GM23338 (cell line): ENCODE measurements at regions not wholly inside any gene's neighbourhood (a gene's known extent, or its start where the extent isn't known, plus 50 kb on each side); places are given as distances from the start of the nearest gene placed in this dataset.

Experiments used
- ATAC-seq: fragments of 200-7000 bp; cut with Tn5 transposase; 3 replicates; pipeline ENCODE4 v1.9.1; 2020
- DNase-seq: peaks from one replicate; pipeline ENCODE4 v3.0.0-alpha.2; 2015; ENCODE audit warnings: low spot score
- H2AFZ ChIP-seq: fragments of 200-600 bp; sonication (generic); 2 replicates; pipeline ENCODE4 v1.8.0; 2016; ENCODE audit warnings: antibody characterized with exemption, mild to moderate bottlenecking, moderate library complexity
- H3F3A ChIP-seq: fragments of 200-600 bp; sonication (generic); replicated peaks from 2 replicates; pipeline ENCODE4 v1.8.0; 2017; ENCODE audit warnings: antibody characterized with exemption, mixed run types, low read depth
- H3K27ac ChIP-seq: fragments of 200-600 bp; sonication (generic); 2 replicates; pipeline ENCODE4 v1.6.1; 2016; ENCODE audit warnings: low read depth
- H3K27me3 ChIP-seq: fragments of 200-600 bp; sonication (generic); 2 replicates; pipeline ENCODE4 v1.8.0; 2016; ENCODE audit warnings: mild to moderate bottlenecking, mixed run types, moderate library complexity; ENCODE audit not compliant: insufficient read depth
- H3K36me3 ChIP-seq: fragments of 200-600 bp; sonication (generic); 2 replicates; pipeline ENCODE4 v1.8.0; 2016; ENCODE audit warnings: mild to moderate bottlenecking; ENCODE audit not compliant: insufficient read depth
- H3K4me1 ChIP-seq: fragments of 200-600 bp; sonication (generic); 2 replicates; pipeline ENCODE4 v1.8.0; 2016; ENCODE audit warnings: mild to moderate bottlenecking, moderate library complexity; ENCODE audit not compliant: insufficient read depth
- H3K4me2 ChIP-seq: fragments of 200-600 bp; sonication (generic); 2 replicates; pipeline ENCODE4 v1.7.1; 2017; ENCODE audit warnings: mixed run types
- H3K4me3 ChIP-seq: fragments of 200-600 bp; sonication (generic); 2 replicates; pipeline ENCODE4 v1.6.1; 2016; ENCODE audit warnings: mixed run types
- H3K79me2 ChIP-seq: fragments of 200-600 bp; sonication (generic); replicated peaks from 2 replicates; pipeline ENCODE4 v1.8.0; 2017; ENCODE audit warnings: mild to moderate bottlenecking; ENCODE audit not compliant: insufficient read depth
- H3K9me2 ChIP-seq: fragments of 200-600 bp; sonication (generic); 2 replicates; pipeline ENCODE4 v1.8.0; 2017; ENCODE audit not compliant: insufficient read depth
- H4K20me1 ChIP-seq: fragments of 200-600 bp; sonication (generic); replicated peaks from 2 replicates; pipeline ENCODE4 v1.8.0; 2017; ENCODE audit warnings: mild to moderate bottlenecking; ENCODE audit not compliant: insufficient read depth
- H3K27ac Mint-ChIP-seq: 2 replicates; pipeline ENCODE4 v1.8.0; 2020; ENCODE audit warnings: inconsistent platforms, mild to moderate bottlenecking, moderate library complexity, mixed read lengths
- H3K27me3 Mint-ChIP-seq: 3 replicates; pipeline ENCODE4 v1.8.0; 2022; ENCODE audit warnings: low read depth, mild to moderate bottlenecking, moderate library complexity, mixed read lengths, inconsistent platforms; ENCODE audit not compliant: insufficient read depth, poor library complexity
- H3K36me3 Mint-ChIP-seq: 3 replicates; pipeline ENCODE4 v1.8.0; 2021; ENCODE audit warnings: low read depth, mild to moderate bottlenecking, inconsistent platforms, moderate library complexity, mixed read lengths
- H3K4me1 Mint-ChIP-seq: 3 replicates; pipeline ENCODE4 v1.8.0; 2020; ENCODE audit warnings: mild to moderate bottlenecking, inconsistent platforms, mixed read lengths
- H3K4me3 Mint-ChIP-seq: 3 replicates; pipeline ENCODE4 v1.8.0; 2021; ENCODE audit warnings: moderate library complexity, mild to moderate bottlenecking, inconsistent platforms, mixed read lengths
- H3K9me3 Mint-ChIP-seq: 3 replicates; pipeline ENCODE4 v1.8.0; 2020; ENCODE audit warnings: moderate library complexity, mild to moderate bottlenecking, inconsistent platforms, mixed read lengths
- CREB1 ChIP-seq: fragments of 250-450 bp; sonication (Bioruptor Pico); IDR thresholded peaks from 2 replicates; pipeline ENCODE4 v1.5.0; 2020; ENCODE audit warnings: low read depth, mild to moderate bottlenecking, moderate library complexity
- EZH2 ChIP-seq: fragments of 200-600 bp; sonication (generic); IDR thresholded peaks from one replicate; pipeline ENCODE4 v1.8.0; 2017; ENCODE audit warnings: antibody characterized with exemption, mild to moderate bottlenecking, low read depth; ENCODE audit not compliant: unreplicated experiment
- NANOG ChIP-seq: IDR thresholded peaks from 2 replicates; pipeline ENCODE4 v1.6.1; 2016; ENCODE audit warnings: antibody characterized with exemption, borderline replicate concordance
- POLR2AphosphoS5 ChIP-seq: IDR thresholded peaks from 2 replicates; pipeline ENCODE4 v1.6.1; 2016; ENCODE audit warnings: antibody characterized with exemption, low read depth
- ZNF114 ChIP-seq: fragments of 250-450 bp; sonication (Bioruptor Pico); IDR thresholded peaks from 2 replicates; pipeline ENCODE4 v1.5.0; 2020; ENCODE audit warnings: mild to moderate bottlenecking, moderate library complexity
- TF ChIP-seq, protein P1 (sequence below): fragments of 250-450 bp; sonication (Bioruptor Pico); IDR thresholded peaks from 2 replicates; pipeline ENCODE4 v1.5.0; 2020; ENCODE audit warnings: mild to moderate bottlenecking, moderate library complexity
- TF ChIP-seq, protein P2 (sequence below): IDR thresholded peaks from 2 replicates; pipeline ENCODE4 v1.6.1; 2016; ENCODE audit warnings: antibody characterized with exemption
- TF ChIP-seq, protein P3 (sequence below), 2 experiments: fragments of 200-600 bp in 1 of 2; sonication (generic) in 1 of 2; conservative IDR thresholded peaks; 2 replicates each; pipeline versions ENCODE4 v1.5.1 to v1.6.1; 2016 to 2017; ENCODE audit warnings: antibody characterized with exemption in 2 of 2, low read depth in 2 of 2, mild to moderate bottlenecking in 2 of 2, moderate library complexity in 1 of 2

DNA sequence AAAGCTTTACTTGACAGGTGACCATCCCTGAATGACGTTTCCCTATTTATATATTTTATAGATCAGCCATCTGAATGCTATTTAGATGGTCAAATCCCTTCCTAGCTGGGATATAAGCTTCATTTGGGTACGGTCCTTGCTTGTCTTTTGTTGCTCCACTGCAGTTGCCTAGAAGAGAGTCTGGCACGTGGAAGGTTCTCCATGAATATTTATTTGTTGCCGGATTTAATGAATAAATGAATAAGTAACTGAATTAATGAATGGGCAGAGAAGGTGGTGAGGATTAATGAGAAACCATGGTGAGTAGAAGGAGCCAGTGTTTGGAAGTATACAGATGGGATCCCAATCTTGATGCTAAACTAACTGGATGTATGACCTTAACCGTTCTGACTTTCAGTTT is 222.1 kb downstream of the LPIN1 start:
- TF ChIP-seq EZH2 (no peak), CREB1 (CRISPR knock-in tag) (no peak), POLR2AphosphoS5 (no peak)
- TF ChIP-seq, protein P1, sequence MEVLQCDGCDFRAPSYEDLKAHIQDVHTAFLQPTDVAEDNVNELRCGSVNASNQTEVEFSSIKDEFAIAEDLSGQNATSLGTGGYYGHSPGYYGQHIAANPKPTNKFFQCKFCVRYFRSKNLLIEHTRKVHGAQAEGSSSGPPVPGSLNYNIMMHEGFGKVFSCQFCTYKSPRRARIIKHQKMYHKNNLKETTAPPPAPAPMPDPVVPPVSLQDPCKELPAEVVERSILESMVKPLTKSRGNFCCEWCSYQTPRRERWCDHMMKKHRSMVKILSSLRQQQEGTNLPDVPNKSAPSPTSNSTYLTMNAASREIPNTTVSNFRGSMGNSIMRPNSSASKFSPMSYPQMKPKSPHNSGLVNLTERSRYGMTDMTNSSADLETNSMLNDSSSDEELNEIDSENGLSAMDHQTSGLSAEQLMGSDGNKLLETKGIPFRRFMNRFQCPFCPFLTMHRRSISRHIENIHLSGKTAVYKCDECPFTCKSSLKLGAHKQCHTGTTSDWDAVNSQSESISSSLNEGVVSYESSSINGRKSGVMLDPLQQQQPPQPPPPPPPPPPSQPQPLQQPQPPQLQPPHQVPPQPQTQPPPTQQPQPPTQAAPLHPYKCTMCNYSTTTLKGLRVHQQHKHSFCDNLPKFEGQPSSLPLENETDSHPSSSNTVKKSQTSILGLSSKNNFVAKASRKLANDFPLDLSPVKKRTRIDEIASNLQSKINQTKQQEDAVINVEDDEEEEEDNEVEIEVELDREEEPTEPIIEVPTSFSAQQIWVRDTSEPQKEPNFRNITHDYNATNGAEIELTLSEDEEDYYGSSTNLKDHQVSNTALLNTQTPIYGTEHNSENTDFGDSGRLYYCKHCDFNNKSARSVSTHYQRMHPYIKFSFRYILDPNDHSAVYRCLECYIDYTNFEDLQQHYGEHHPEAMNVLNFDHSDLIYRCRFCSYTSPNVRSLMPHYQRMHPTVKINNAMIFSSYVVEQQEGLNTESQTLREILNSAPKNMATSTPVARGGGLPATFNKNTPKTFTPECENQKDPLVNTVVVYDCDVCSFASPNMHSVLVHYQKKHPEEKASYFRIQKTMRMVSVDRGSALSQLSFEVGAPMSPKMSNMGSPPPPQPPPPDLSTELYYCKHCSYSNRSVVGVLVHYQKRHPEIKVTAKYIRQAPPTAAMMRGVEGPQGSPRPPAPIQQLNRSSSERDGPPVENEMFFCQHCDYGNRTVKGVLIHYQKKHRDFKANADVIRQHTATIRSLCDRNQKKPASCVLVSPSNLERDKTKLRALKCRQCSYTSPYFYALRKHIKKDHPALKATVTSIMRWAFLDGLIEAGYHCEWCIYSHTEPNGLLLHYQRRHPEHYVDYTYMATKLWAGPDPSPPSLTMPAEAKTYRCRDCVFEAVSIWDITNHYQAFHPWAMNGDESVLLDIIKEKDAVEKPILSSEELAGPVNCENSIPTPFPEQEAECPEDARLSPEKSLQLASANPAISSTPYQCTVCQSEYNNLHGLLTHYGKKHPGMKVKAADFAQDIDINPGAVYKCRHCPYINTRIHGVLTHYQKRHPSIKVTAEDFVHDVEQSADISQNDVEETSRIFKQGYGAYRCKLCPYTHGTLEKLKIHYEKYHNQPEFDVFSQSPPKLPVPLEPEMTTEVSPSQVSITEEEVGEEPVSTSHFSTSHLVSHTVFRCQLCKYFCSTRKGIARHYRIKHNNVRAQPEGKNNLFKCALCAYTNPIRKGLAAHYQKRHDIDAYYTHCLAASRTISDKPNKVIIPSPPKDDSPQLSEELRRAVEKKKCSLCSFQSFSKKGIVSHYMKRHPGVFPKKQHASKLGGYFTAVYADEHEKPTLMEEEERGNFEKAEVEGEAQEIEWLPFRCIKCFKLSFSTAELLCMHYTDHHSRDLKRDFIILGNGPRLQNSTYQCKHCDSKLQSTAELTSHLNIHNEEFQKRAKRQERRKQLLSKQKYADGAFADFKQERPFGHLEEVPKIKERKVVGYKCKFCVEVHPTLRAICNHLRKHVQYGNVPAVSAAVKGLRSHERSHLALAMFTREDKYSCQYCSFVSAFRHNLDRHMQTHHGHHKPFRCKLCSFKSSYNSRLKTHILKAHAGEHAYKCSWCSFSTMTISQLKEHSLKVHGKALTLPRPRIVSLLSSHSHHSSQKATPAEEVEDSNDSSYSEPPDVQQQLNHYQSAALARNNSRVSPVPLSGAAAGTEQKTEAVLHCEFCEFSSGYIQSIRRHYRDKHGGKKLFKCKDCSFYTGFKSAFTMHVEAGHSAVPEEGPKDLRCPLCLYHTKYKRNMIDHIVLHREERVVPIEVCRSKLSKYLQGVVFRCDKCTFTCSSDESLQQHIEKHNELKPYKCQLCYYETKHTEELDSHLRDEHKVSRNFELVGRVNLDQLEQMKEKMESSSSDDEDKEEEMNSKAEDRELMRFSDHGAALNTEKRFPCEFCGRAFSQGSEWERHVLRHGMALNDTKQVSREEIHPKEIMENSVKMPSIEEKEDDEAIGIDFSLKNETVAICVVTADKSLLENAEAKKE (CRISPR knock-in tag) = no peak
- TF ChIP-seq, protein P2, sequence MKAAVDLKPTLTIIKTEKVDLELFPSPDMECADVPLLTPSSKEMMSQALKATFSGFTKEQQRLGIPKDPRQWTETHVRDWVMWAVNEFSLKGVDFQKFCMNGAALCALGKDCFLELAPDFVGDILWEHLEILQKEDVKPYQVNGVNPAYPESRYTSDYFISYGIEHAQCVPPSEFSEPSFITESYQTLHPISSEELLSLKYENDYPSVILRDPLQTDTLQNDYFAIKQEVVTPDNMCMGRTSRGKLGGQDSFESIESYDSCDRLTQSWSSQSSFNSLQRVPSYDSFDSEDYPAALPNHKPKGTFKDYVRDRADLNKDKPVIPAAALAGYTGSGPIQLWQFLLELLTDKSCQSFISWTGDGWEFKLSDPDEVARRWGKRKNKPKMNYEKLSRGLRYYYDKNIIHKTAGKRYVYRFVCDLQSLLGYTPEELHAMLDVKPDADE = no peak
- Mint-ChIP-seq H3K36me3 (0 out of 3 replicates have a peak, but pooled peaks cover under 1% of the 10 kb centered on the region), H3K27ac (no peak overlapping the region), H3K4me3 (no peak overlapping the region), H3K27me3 (no peaks in the 10 kb centered on the region), H3K9me3 (peaks cover 2% of the 10 kb centered on the region; the same call in 2 of the 3 replicates), H3K4me1 (no peaks in the 10 kb centered on the region)
- Histone ChIP-seq H3K36me3 (no peaks in the 10 kb centered on the region), H2AFZ (no peak overlapping the region), H3F3A (no peaks in the 10 kb centered on the region), H3K27me3 (no peaks in the 10 kb centered on the region), H3K79me2 (no peaks in the 10 kb centered on the region), H3K4me3 (no peak overlapping the region), H4K20me1 (no peaks in the 10 kb centered on the region), H3K27ac (no peak overlapping the region), H3K4me2 (no peak overlapping the region), H3K4me1 (no peaks in the 10 kb centered on the region), H3K9me2 (no peaks in the 10 kb centered on the region; the same call in 1 of the 2 replicates)
- DNase-seq (no peak), ATAC-seq (no peak)

DNA sequence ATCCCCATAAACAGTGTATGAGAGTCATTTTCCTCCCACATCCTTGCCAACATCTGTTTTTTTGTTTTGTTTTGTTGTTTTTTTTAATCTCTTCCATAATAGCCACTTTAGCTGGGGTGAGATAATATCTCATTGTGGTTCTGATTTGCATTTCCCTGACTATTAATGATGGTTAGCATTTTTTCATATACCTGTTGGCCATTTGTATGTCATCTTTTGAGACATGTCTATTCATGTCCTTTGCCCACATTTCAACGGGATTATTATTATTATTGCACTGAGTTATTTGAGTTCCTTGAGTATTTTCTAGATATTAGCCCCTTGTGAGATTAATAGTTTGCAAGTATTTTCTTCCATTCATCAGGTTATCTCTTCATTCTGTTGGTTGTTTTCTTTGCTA is 223.3 kb downstream of the LPIN1 start:
- DNase-seq (no peak), ATAC-seq (no peak)
- Histone ChIP-seq H3K4me3 (no peak overlapping the region), H3K4me1 (no peaks in the 10 kb centered on the region), H2AFZ (no peak overlapping the region), H3K27ac (no peak overlapping the region), H4K20me1 (no peaks in the 10 kb centered on the region), H3F3A (no peaks in the 10 kb centered on the region), H3K79me2 (no peaks in the 10 kb centered on the region), H3K36me3 (no peaks in the 10 kb centered on the region), H3K9me2 (no peaks in the 10 kb centered on the region; the same call in 1 of the 2 replicates), H3K4me2 (no peak overlapping the region), H3K27me3 (no peaks in the 10 kb centered on the region)
- H3K36me3 Mint-ChIP-seq = peaks cover 8% of the 10 kb centered on the region; the same call in 2 of the 3 replicates
- H3K4me1 Mint-ChIP-seq = no peaks in the 10 kb centered on the region
- peaks cover 9% of the 10 kb centered on the region for H3K9me3 Mint-ChIP-seq
- no peak overlapping the region for H3K4me3 Mint-ChIP-seq
- H3K27ac Mint-ChIP-seq = no peak overlapping the region
- TF ChIP-seq POLR2AphosphoS5 (no peak), ZNF114 (CRISPR knock-in tag) (no peak), NANOG (no peak)
- TF ChIP-seq, protein P3, sequence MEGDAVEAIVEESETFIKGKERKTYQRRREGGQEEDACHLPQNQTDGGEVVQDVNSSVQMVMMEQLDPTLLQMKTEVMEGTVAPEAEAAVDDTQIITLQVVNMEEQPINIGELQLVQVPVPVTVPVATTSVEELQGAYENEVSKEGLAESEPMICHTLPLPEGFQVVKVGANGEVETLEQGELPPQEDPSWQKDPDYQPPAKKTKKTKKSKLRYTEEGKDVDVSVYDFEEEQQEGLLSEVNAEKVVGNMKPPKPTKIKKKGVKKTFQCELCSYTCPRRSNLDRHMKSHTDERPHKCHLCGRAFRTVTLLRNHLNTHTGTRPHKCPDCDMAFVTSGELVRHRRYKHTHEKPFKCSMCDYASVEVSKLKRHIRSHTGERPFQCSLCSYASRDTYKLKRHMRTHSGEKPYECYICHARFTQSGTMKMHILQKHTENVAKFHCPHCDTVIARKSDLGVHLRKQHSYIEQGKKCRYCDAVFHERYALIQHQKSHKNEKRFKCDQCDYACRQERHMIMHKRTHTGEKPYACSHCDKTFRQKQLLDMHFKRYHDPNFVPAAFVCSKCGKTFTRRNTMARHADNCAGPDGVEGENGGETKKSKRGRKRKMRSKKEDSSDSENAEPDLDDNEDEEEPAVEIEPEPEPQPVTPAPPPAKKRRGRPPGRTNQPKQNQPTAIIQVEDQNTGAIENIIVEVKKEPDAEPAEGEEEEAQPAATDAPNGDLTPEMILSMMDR (conservative IDR thresholded peaks at IDR 0.05; ENCODE audit: low read depth in 2 of 2) = no peak
- no peaks in the 10 kb centered on the region for H3K27me3 Mint-ChIP-seq
